GM18951 (cell line): ENCODE measurements at regions not wholly inside any gene's neighbourhood (a gene's known extent, or its start where the extent isn't known, plus 50 kb on each side); places are given as distances from the start of the nearest gene placed in this dataset.
"Not testable (repeated sequence)": the region's sequence is repeated elsewhere in the genome, so short reads cannot be mapped to it uniquely, and the experiment has no call there.

Experiments used
- POLR2A ChIP-seq: IDR thresholded peaks from 4 replicates; pipeline ENCODE4 v1.6.1; 2011; ENCODE audit warnings: mild to moderate bottlenecking; ENCODE audit not compliant: insufficient read length, insufficient read depth; ENCODE audit errors: extremely low read depth
- in situ Hi-C: fragments of 300-500 bp; cut with MboI; formaldehyde crosslinking; loops from one replicate; pipeline ENCODE4 v1.12.0; 2022; ENCODE audit warnings: low sequenced_read_pairs, mixed read lengths, inconsistent platforms; ENCODE audit not compliant: unreplicated experiment

- in situ Hi-C loops, result no loop called here
- no peak for TF ChIP-seq POLR2A
Observed at GRCh38 chr3:150232992-150233451, 175.1 kb upstream of the TSC22D2 start.

GRCh38 chr3:150230037-150230436 lies 178.1 kb upstream of the TSC22D2 start:
- in situ Hi-C loops, result no loop called here
- no peak for TF ChIP-seq POLR2A

- in situ Hi-C loops, result not testable (repeated sequence)
Observed at GRCh38 chr3:150228626-150229025, 179.5 kb upstream of the TSC22D2 start.

- no peak for TF ChIP-seq POLR2A
Observed at GRCh38 chr3:150227839-150228238, 180.3 kb upstream of the TSC22D2 start.

GRCh38 chr3:150225986-150226385 lies 182.1 kb upstream of the TSC22D2 start:
- no peak for TF ChIP-seq POLR2A
- in situ Hi-C loops, result no loop called here

More at GRCh38 chr3:150227839-150228238, 180.3 kb upstream of the TSC22D2 start:
- in situ Hi-C loops, result no loop called here

- in situ Hi-C loops, result loop anchor here (25.0 kb wide), 1 partner anchor 711 kb away; no protein-coding TSS in a partner anchor
- TF ChIP-seq POLR2A, result no peak
Observed at GRCh38 chr3:150223558-150223957, 184.5 kb upstream of the TSC22D2 start.

GRCh38 chr3:150222691-150223489 lies 185.2 kb upstream of the TSC22D2 start:
- TF ChIP-seq POLR2A, result no peak
- in situ Hi-C loops, result loop anchor here (25.0 kb wide), 1 partner anchor 711 kb away; no protein-coding TSS in a partner anchor

GRCh38 chr3:150221904-150222523 lies 186.1 kb upstream of the TSC22D2 start:
- no peak for TF ChIP-seq POLR2A
- in situ Hi-C loops, result loop anchor here (25.0 kb wide), 1 partner anchor 710 kb away; no protein-coding TSS in a partner anchor

GRCh38 chr3:150220799-150221198 lies 187.3 kb upstream of the TSC22D2 start:
- TF ChIP-seq POLR2A, result no peak
- in situ Hi-C loops, result loop anchor here (25.0 kb wide), 1 partner anchor 708 kb away; no protein-coding TSS in a partner anchor

- no peak for TF ChIP-seq POLR2A
- in situ Hi-C loops, result loop anchor here (25.0 kb wide), 1 partner anchor 708 kb away; no protein-coding TSS in a partner anchor
Observed at GRCh38 chr3:150220041-150220440, 188.1 kb upstream of the TSC22D2 start.

- in situ Hi-C loops, result loop anchor here (25.0 kb wide), 1 partner anchor 707 kb away; no protein-coding TSS in a partner anchor
Observed at GRCh38 chr3:150218841-150219240, 189.3 kb upstream of the TSC22D2 start.

GRCh38 chr3:150218236-150218635 lies 189.9 kb upstream of the TSC22D2 start:
- no peak for TF ChIP-seq POLR2A
- in situ Hi-C loops, result loop anchor here (25.0 kb wide), 1 partner anchor 706 kb away; no protein-coding TSS in a partner anchor

More at GRCh38 chr3:150218841-150219240, 189.3 kb upstream of the TSC22D2 start:
- no peak for TF ChIP-seq POLR2A

- no peak for TF ChIP-seq POLR2A
- in situ Hi-C loops, result loop anchor here (25.0 kb wide), 1 partner anchor 705 kb away; no protein-coding TSS in a partner anchor
Observed at GRCh38 chr3:150217691-150218090, 190.4 kb upstream of the TSC22D2 start.
